ENCODE measurements at regions not wholly inside any gene's neighbourhood (a gene's known extent, or its start where the extent isn't known, plus 50 kb on each side); places are given as distances from the start of the nearest gene placed in this dataset.

DNA sequence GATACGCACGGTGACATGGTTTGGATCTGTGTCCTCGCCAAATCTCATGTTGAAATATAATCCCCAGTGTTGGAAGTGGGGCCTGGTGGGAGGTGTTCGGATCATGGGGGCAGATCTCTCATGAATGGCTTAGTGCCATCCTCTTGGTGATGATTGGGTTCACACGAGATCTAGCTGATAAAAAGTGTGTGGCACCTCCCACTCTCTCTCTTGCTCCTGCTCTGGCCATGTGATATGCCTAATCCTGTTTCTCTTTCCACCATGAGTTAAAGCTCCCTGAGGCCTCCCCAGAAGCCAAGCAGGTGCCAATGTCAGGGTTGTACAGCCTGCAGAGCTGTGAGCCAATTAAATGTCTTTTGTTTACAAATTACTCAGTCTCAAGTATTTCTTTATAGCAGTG lies 303.1 kb upstream of the PLET1 start:
- TF ChIP-seq, protein P1, sequence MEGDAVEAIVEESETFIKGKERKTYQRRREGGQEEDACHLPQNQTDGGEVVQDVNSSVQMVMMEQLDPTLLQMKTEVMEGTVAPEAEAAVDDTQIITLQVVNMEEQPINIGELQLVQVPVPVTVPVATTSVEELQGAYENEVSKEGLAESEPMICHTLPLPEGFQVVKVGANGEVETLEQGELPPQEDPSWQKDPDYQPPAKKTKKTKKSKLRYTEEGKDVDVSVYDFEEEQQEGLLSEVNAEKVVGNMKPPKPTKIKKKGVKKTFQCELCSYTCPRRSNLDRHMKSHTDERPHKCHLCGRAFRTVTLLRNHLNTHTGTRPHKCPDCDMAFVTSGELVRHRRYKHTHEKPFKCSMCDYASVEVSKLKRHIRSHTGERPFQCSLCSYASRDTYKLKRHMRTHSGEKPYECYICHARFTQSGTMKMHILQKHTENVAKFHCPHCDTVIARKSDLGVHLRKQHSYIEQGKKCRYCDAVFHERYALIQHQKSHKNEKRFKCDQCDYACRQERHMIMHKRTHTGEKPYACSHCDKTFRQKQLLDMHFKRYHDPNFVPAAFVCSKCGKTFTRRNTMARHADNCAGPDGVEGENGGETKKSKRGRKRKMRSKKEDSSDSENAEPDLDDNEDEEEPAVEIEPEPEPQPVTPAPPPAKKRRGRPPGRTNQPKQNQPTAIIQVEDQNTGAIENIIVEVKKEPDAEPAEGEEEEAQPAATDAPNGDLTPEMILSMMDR (conservative IDR thresholded peaks at IDR 0.05): no peak
- Mint-ChIP-seq H3K36me3 (ENCODE audit: low read depth) (no peaks in the 10 kb centered on the region), H3K27me3 (ENCODE audit: low read depth) (no peaks in the 10 kb centered on the region), H3K4me3 (no peak overlapping the region), H3K9me3 (no peaks in the 10 kb centered on the region), H3K4me1 (peaks cover 9% of the 10 kb centered on the region), H3K27ac (ENCODE audit: unreplicated experiment) (no peak overlapping the region)
- DNase-seq (ENCODE audit: low read depth, low spot score): no peak

DNA sequence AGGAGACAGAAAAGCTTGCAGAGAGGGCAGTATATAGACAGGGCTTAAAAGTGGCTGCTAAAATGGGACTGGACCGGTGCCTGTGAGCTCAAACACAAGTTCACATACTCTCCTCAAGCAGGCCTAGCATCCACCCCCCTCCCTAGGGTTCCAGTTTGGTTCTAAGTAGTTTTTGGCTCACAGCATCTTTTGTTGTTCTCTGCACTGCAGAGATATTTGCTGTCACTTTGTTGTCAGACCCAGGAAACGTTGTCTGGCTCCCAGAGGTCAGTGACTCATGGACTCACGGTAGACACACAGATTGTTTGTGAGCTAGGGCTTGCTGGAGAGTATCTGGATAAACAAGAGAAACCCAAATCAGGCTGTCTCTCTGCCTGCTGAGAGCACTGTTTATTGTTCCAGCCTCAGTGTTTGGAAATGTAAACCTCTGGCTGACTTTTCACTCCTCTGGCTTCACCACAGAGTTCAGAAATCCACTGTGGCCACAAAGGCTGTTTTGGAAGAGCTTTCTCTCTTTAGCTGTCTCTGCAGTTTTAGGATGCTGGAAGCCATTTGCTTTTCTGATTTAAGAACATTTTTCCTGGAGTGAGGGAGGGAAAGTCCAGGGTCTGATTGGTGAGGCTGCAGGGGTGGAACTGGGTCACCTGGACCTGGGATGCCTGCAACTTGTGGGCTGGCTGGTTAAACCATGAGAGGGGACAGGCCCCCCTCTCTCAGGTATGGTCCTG lies 303.7 kb upstream of the PLET1 start:
- TF ChIP-seq, protein P1 (conservative IDR thresholded peaks at IDR 0.05): no peak
- no peak overlapping the region for H3K4me3 Mint-ChIP-seq
- H3K27me3 Mint-ChIP-seq (ENCODE audit: low read depth): no peaks in the 10 kb centered on the region
- no peak overlapping the region for H3K27ac Mint-ChIP-seq (ENCODE audit: unreplicated experiment)
- no peaks in the 10 kb centered on the region for H3K36me3 Mint-ChIP-seq (ENCODE audit: low read depth)
- DNase-seq (ENCODE audit: low read depth, low spot score): no peak
- H3K4me1 Mint-ChIP-seq: peaks cover 9% of the 10 kb centered on the region
- no peaks in the 10 kb centered on the region for H3K9me3 Mint-ChIP-seq

DNA sequence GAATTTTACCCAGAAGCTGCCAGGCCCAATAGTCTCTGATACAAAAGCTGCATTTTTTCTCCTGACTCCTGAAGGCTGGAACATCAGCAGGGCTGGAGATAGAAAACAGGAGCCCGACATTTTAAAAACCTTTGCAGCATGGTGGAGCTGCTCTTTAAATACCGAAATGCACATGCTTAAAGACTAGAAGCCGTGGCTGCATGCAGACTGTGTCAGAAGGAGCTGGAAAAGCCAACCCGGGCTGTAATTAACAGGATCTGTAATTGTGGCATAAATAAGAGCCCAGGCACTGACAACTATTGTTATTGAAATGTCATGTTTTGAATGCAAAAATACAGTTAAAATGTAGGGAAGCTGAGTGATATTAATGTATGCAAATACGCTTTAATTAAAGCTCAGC lies 304.9 kb upstream of the PLET1 start:
- Mint-ChIP-seq H3K36me3 (ENCODE audit: low read depth) (no peaks in the 10 kb centered on the region), H3K9me3 (no peaks in the 10 kb centered on the region), H3K27ac (ENCODE audit: unreplicated experiment) (no peak overlapping the region), H3K27me3 (ENCODE audit: low read depth) (no peaks in the 10 kb centered on the region), H3K4me1 (peaks cover 9% of the 10 kb centered on the region), H3K4me3 (no peak overlapping the region)
- DNase-seq (ENCODE audit: low read depth, low spot score): no peak
- TF ChIP-seq, protein P1 (conservative IDR thresholded peaks at IDR 0.05): no peak

DNA sequence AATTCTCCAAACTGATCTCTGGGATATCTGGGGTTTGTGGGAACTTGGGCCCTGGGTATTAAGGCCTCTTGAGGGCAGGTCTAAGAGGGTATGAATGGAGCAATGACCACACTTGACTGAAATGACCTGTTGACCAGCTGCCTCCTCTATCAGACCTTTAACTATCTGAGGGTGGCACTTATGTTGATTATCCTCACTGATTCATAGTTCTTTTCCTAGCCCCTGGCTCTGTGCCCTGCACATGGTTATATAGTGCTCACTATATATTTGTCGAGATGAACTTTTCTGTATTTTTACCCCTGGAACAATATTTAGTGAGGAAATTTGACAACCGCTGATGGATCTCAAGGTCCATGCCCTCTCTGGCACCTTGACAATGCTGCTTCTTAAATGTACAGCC lies 305.5 kb upstream of the PLET1 start:
- H3K27me3 Mint-ChIP-seq (ENCODE audit: low read depth): no peaks in the 10 kb centered on the region
- no peak for DNase-seq (ENCODE audit: low read depth, low spot score)
- no peak overlapping the region for H3K27ac Mint-ChIP-seq (ENCODE audit: unreplicated experiment)
- no peak overlapping the region for H3K4me3 Mint-ChIP-seq
- H3K4me1 Mint-ChIP-seq: peaks cover 9% of the 10 kb centered on the region
- TF ChIP-seq, protein P1 (conservative IDR thresholded peaks at IDR 0.05): no peak
- H3K9me3 Mint-ChIP-seq: no peaks in the 10 kb centered on the region
- no peaks in the 10 kb centered on the region for H3K36me3 Mint-ChIP-seq (ENCODE audit: low read depth)

DNA sequence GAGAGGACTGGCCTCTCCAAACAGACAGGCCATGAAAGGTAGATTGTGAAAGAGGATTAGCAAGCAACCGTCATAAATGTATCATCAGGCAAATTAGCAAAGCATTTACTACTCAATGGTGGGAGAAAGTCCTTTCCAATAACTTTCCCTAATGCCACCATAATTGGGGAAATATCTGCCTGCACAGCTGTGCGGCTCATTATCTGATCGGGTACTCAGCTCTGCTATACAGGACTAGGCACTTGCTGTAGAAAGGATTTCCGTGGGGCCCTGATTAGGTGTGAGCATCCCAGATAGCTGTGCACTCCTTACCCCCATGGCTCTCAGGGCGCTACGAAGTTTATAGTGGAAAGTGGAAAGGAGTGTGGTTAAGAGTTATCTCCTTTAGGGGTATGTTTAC lies 309.7 kb upstream of the PLET1 start:
- TF ChIP-seq, protein P1 (conservative IDR thresholded peaks at IDR 0.05): no peak
- no peaks in the 10 kb centered on the region for H3K9me3 Mint-ChIP-seq
- H3K27me3 Mint-ChIP-seq (ENCODE audit: low read depth): no peaks in the 10 kb centered on the region
- H3K36me3 Mint-ChIP-seq (ENCODE audit: low read depth): no peaks in the 10 kb centered on the region
- H3K4me3 Mint-ChIP-seq: no peak overlapping the region
- no peak for DNase-seq (ENCODE audit: low read depth, low spot score)
- H3K27ac Mint-ChIP-seq (ENCODE audit: unreplicated experiment): no peak overlapping the region
- H3K4me1 Mint-ChIP-seq: no peaks in the 10 kb centered on the region

All from neural crest cell (in vitro differentiated cells).